DOHH2 (cell line): ENCODE measurements at regions not wholly inside any gene's neighbourhood (a gene's known extent, or its start where the extent isn't known, plus 50 kb on each side); places are given as distances from the start of the nearest gene placed in this dataset.

ENCODE experiments used
- CTCF ChIP-seq: fragments of 200-600 bp; sonication (generic); IDR thresholded peaks from one replicate; pipeline ENCODE4 v1.5.1; 2014; ENCODE audit warnings: antibody characterized with exemption, mild to moderate bottlenecking, low read depth, low read length; ENCODE audit not compliant: poor library complexity, severe bottlenecking
- EZH2phosphoT487 ChIP-seq: fragments of 200-600 bp; sonication (generic); IDR thresholded peaks from 2 replicates; pipeline ENCODE4 v1.6.1; 2017; ENCODE audit warnings: borderline replicate concordance, mild to moderate bottlenecking, antibody characterized with exemption, low read length, moderate library complexity, mixed read lengths

DNA sequence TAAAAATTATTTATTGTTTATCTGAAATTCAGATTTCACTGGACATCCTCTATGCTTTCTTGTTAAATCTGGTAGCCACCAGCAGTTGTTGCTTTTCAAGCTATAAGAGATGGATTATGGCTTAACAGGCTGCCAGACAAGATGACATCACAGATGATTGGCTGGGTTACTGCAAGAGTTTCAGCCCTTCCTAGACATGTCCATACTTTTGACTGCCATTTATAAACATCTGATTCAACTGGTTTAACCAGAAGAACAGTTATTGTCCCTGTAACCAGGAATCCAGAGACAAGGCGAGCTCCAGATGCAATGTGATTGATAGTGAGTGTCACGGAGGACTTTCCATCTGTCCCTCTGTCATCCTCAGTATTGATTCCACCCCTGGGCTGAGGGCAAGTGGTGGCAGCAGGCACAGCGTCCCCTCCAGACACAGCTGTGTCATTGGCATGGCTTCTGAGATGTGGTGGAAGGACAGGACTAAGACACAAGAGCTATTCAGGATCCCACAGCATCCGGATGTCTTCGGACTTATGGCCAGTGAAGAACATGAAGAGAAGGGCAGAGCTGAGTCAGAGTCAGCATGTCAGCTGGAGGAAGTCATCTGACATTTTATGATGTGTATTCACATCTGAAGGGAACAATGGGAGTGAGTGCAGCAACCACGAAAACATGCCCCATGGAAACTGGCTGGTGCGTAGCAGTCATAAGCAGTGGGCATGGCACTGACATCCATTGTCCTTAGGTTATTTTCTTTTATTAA, 284.5 kb upstream of the CDYL start:
- TF ChIP-seq CTCF (no peak), EZH2phosphoT487 (no peak)
